HAP-1 (cell line): ENCODE measurements at regions not wholly inside any gene's neighbourhood (a gene's known extent, or its start where the extent isn't known, plus 50 kb on each side); places are given as distances from the start of the nearest gene placed in this dataset.
"Not testable (repeated sequence)": the region's sequence is repeated elsewhere in the genome, so short reads cannot be mapped to it uniquely, and the experiment has no call there.

Experiments used
- DNase-seq, 2 experiments: peaks; one replicate each; pipeline ENCODE4 v3.0.0-alpha.2; 2016 to 2020; ENCODE audit warnings: low spot score in 2 of 2
- H3K27me3 ChIP-seq: fragments of 250-450 bp; sonication (Bioruptor Pico); 2 replicates; pipeline ENCODE4 v1.5.1; 2020; ENCODE audit warnings: low read depth, mild to moderate bottlenecking, moderate library complexity
- H3K36me3 ChIP-seq: fragments of 250-450 bp; sonication (Bioruptor Pico); replicated peaks from 2 replicates; pipeline ENCODE4 v1.5.1; 2020; ENCODE audit warnings: mild to moderate bottlenecking
- H3K4me1 ChIP-seq: fragments of 250-450 bp; sonication (Bioruptor Pico); 2 replicates; pipeline ENCODE4 v1.5.1; 2020; ENCODE audit warnings: mild to moderate bottlenecking
- H3K4me3 ChIP-seq: fragments of 250-450 bp; sonication (Bioruptor Pico); 2 replicates; pipeline ENCODE4 v1.5.1; 2020; ENCODE audit warnings: mild to moderate bottlenecking, moderate library complexity
- H3K9me3 ChIP-seq: fragments of 250-450 bp; sonication (Bioruptor Pico); 2 replicates; pipeline ENCODE4 v1.5.1; 2020; ENCODE audit warnings: mild to moderate bottlenecking, moderate library complexity
- in situ Hi-C: fragments of 300-500 bp; cut with MboI; formaldehyde crosslinking; loops from 3 replicates; pipeline ENCODE4 v1.14.3; 2020; ENCODE audit warnings: low sequenced_read_pairs, inconsistent platforms, mixed read lengths

GRCh38 chr2:51971136-51971535, 939.2 kb upstream of the NRXN1 start:
- in situ Hi-C loops = no loop called here
- H3K4me3 ChIP-seq = no peak overlapping the region
- no peak for DNase-seq
- H3K36me3 ChIP-seq = no peaks in the 10 kb centered on the region
- no peaks in the 10 kb centered on the region for H3K9me3 ChIP-seq
- no peaks in the 10 kb centered on the region for H3K4me1 ChIP-seq
- no peaks in the 10 kb centered on the region for H3K27me3 ChIP-seq

- in situ Hi-C loops = no loop called here
- Histone ChIP-seq H3K36me3 (no peaks in the 10 kb centered on the region), H3K4me3 (no peak overlapping the region), H3K27me3 (no peaks in the 10 kb centered on the region), H3K4me1 (no peaks in the 10 kb centered on the region), H3K9me3 (no peaks in the 10 kb centered on the region)
- no peak for DNase-seq
Measured at GRCh38 chr2:51969347-51969746, 937.4 kb upstream of the NRXN1 start.

GRCh38 chr2:51960841-51961335, 929.0 kb upstream of the NRXN1 start:
- DNase-seq = no peak
- H3K9me3 ChIP-seq = no peaks in the 10 kb centered on the region
- peaks cover 4% of the 10 kb centered on the region for H3K4me1 ChIP-seq
- no peak overlapping the region for H3K4me3 ChIP-seq
- H3K27me3 ChIP-seq = no peaks in the 10 kb centered on the region
- in situ Hi-C loops = no loop called here
- no peaks in the 10 kb centered on the region for H3K36me3 ChIP-seq

GRCh38 chr2:51960281-51960680, 928.3 kb upstream of the NRXN1 start:
- in situ Hi-C loops = no loop called here
- Histone ChIP-seq H3K4me1 (peaks cover 4% of the 10 kb centered on the region), H3K27me3 (no peaks in the 10 kb centered on the region), H3K4me3 (no peak overlapping the region), H3K36me3 (no peaks in the 10 kb centered on the region), H3K9me3 (no peaks in the 10 kb centered on the region)
- no peak for DNase-seq

GRCh38 chr2:51959696-51960095, 927.8 kb upstream of the NRXN1 start:
- H3K4me1 ChIP-seq = peaks cover 4% of the 10 kb centered on the region
- no peak for DNase-seq
- in situ Hi-C loops = no loop called here
- no peaks in the 10 kb centered on the region for H3K9me3 ChIP-seq
- no peaks in the 10 kb centered on the region for H3K27me3 ChIP-seq
- H3K36me3 ChIP-seq = no peaks in the 10 kb centered on the region
- no peak overlapping the region for H3K4me3 ChIP-seq

GRCh38 chr2:51953931-51954330, 922.0 kb upstream of the NRXN1 start:
- DNase-seq = no peak
- peaks cover 4% of the 10 kb centered on the region for H3K4me1 ChIP-seq
- no peaks in the 10 kb centered on the region for H3K27me3 ChIP-seq
- no peak overlapping the region for H3K4me3 ChIP-seq
- H3K9me3 ChIP-seq = peaks cover 10% of the 10 kb centered on the region; the same call in 1 of the 2 replicates
- in situ Hi-C loops = no loop called here
- no peaks in the 10 kb centered on the region for H3K36me3 ChIP-seq

GRCh38 chr2:51921076-51921475, 889.1 kb upstream of the NRXN1 start:
- DNase-seq = no peak
- H3K36me3 ChIP-seq = no peaks in the 10 kb centered on the region
- no peaks in the 10 kb centered on the region for H3K4me1 ChIP-seq
- H3K9me3 ChIP-seq = no peaks in the 10 kb centered on the region; the same call in 1 of the 2 replicates
- H3K27me3 ChIP-seq = no peaks in the 10 kb centered on the region
- in situ Hi-C loops = no loop called here
- H3K4me3 ChIP-seq = no peak overlapping the region

GRCh38 chr2:51920509-51920908, 888.6 kb upstream of the NRXN1 start:
- Histone ChIP-seq H3K27me3 (no peaks in the 10 kb centered on the region), H3K4me3 (no peak overlapping the region), H3K9me3 (no peaks in the 10 kb centered on the region; the same call in 1 of the 2 replicates), H3K36me3 (no peaks in the 10 kb centered on the region), H3K4me1 (no peaks in the 10 kb centered on the region)
- no peak for DNase-seq
- in situ Hi-C loops = no loop called here

- Histone ChIP-seq H3K27me3 (no peaks in the 10 kb centered on the region), H3K4me1 (no peaks in the 10 kb centered on the region), H3K9me3 (no peaks in the 10 kb centered on the region; the same call in 1 of the 2 replicates), H3K4me3 (no peak overlapping the region), H3K36me3 (no peaks in the 10 kb centered on the region)
- DNase-seq = no peak
- in situ Hi-C loops = no loop called here
Measured at GRCh38 chr2:51919395-51919794, 887.5 kb upstream of the NRXN1 start.

- no peak for DNase-seq
Measured at GRCh38 chr2:51918113-51918512, 886.2 kb upstream of the NRXN1 start.

GRCh38 chr2:51903728-51904127, 871.8 kb upstream of the NRXN1 start:
- Histone ChIP-seq H3K9me3 (no peaks in the 10 kb centered on the region), H3K36me3 (no peaks in the 10 kb centered on the region), H3K4me3 (no peak overlapping the region), H3K4me1 (peaks cover under 1% of the 10 kb centered on the region; the same call in 1 of the 2 replicates), H3K27me3 (no peaks in the 10 kb centered on the region)
- no peak for DNase-seq
- in situ Hi-C loops = no loop called here

More at GRCh38 chr2:51918113-51918512, 886.2 kb upstream of the NRXN1 start:
- H3K36me3 ChIP-seq = no peaks in the 10 kb centered on the region
- in situ Hi-C loops = no loop called here
- no peaks in the 10 kb centered on the region for H3K27me3 ChIP-seq
- H3K9me3 ChIP-seq = no peaks in the 10 kb centered on the region; the same call in 1 of the 2 replicates
- no peaks in the 10 kb centered on the region for H3K4me1 ChIP-seq
- H3K4me3 ChIP-seq = no peak overlapping the region

GRCh38 chr2:51899643-51900042, 867.7 kb upstream of the NRXN1 start:
- in situ Hi-C loops = no loop called here
- Histone ChIP-seq H3K9me3 (no peaks in the 10 kb centered on the region), H3K27me3 (no peaks in the 10 kb centered on the region), H3K36me3 (no peaks in the 10 kb centered on the region), H3K4me3 (no peak overlapping the region), H3K4me1 (no peaks in the 10 kb centered on the region)
- no peak for DNase-seq

- H3K36me3 ChIP-seq, in situ Hi-C loops: not testable (repeated sequence)
Measured at GRCh38 chr2:51894584-51894983, 862.7 kb upstream of the NRXN1 start.

GRCh38 chr2:51888120-51888519, 856.2 kb upstream of the NRXN1 start:
- no peak for DNase-seq
- Histone ChIP-seq H3K27me3 (no peaks in the 10 kb centered on the region), H3K36me3 (no peaks in the 10 kb centered on the region), H3K9me3 (no peaks in the 10 kb centered on the region), H3K4me3 (no peak overlapping the region), H3K4me1 (no peaks in the 10 kb centered on the region)
- in situ Hi-C loops = no loop called here

More at GRCh38 chr2:51894584-51894983, 862.7 kb upstream of the NRXN1 start:
- H3K4me1 ChIP-seq, H3K4me3 ChIP-seq, H3K9me3 ChIP-seq, DNase-seq, H3K27me3 ChIP-seq: not testable (repeated sequence)

- H3K9me3 ChIP-seq = no peaks in the 10 kb centered on the region
- no peaks in the 10 kb centered on the region for H3K27me3 ChIP-seq
- in situ Hi-C loops = no loop called here
- H3K4me3 ChIP-seq = no peak overlapping the region
- no peaks in the 10 kb centered on the region for H3K36me3 ChIP-seq
- H3K4me1 ChIP-seq = no peaks in the 10 kb centered on the region
- no peak for DNase-seq
Measured at GRCh38 chr2:51881673-51882072, 849.7 kb upstream of the NRXN1 start.
